Neuronal stem cell (in vitro differentiated cells): ENCODE measurements at regions not wholly inside any gene's neighbourhood (a gene's known extent, or its start where the extent isn't known, plus 50 kb on each side); places are given as distances from the start of the nearest gene placed in this dataset.

Experiments used
- DNase-seq: peaks from one replicate; pipeline ENCODE4 v3.0.0-alpha.2; 2013; ENCODE audit warnings: low spot score
- H2AFZ ChIP-seq: one replicate; pipeline ENCODE4 v1.6.1; 2013; ENCODE audit warnings: mild to moderate bottlenecking, low read length, inconsistent platforms
- H2AK5ac ChIP-seq: 2 replicates; pipeline ENCODE4 v1.6.1; 2013; ENCODE audit warnings: low read depth, mild to moderate bottlenecking, inconsistent platforms, low read length, moderate library complexity, mixed read lengths
- H2BK120ac ChIP-seq: 2 replicates; pipeline ENCODE4 v1.6.1; 2013; ENCODE audit warnings: low read depth, mild to moderate bottlenecking, inconsistent platforms, low read length, moderate library complexity, mixed read lengths
- H2BK12ac ChIP-seq: one replicate; pipeline ENCODE4 v1.6.1; 2013; ENCODE audit warnings: low read length, inconsistent platforms
- H2BK15ac ChIP-seq: 2 replicates; pipeline ENCODE4 v1.6.1; 2013; ENCODE audit warnings: mild to moderate bottlenecking, low read length, inconsistent platforms, mixed read lengths
- H2BK5ac ChIP-seq: one replicate; pipeline ENCODE4 v1.6.1; 2013; ENCODE audit warnings: inconsistent platforms, mild to moderate bottlenecking, low read length, moderate library complexity
- H3K14ac ChIP-seq: one replicate; pipeline ENCODE4 v1.6.1; 2013; ENCODE audit warnings: low read length, inconsistent platforms
- H3K18ac ChIP-seq: 2 replicates; pipeline ENCODE4 v1.6.1; 2013; ENCODE audit warnings: low read length, inconsistent platforms
- H3K23ac ChIP-seq: 2 replicates; pipeline ENCODE4 v1.6.1; 2013; ENCODE audit warnings: low read depth, mild to moderate bottlenecking, mixed read lengths, low read length, inconsistent platforms; ENCODE audit not compliant: poor library complexity
- H3K27ac ChIP-seq: replicated peaks from 3 replicates; pipeline ENCODE4 v1.5.1; 2013; ENCODE audit warnings: low read length, inconsistent platforms
- H3K27me3 ChIP-seq, 3 experiments: 2 replicates each; pipeline ENCODE4 v1.6.1; 2013; ENCODE audit warnings: low read length in 3 of 3, mild to moderate bottlenecking in 2 of 3, inconsistent platforms in 1 of 3, low read depth in 1 of 3, mixed read lengths in 1 of 3, moderate library complexity in 1 of 3; ENCODE audit not compliant: control insufficient read depth in 3 of 3, insufficient read depth in 3 of 3
- H3K36me3 ChIP-seq, 2 donors: replicated peaks in 1 of 2; 2 replicates each; pipeline ENCODE4 v1.6.1; 2013; ENCODE audit warnings: low read length in 2 of 2; ENCODE audit not compliant: control insufficient read depth in 2 of 2, insufficient read depth in 2 of 2
- H3K4ac ChIP-seq: 2 replicates; pipeline ENCODE4 v1.6.1; 2013; ENCODE audit warnings: inconsistent platforms, mild to moderate bottlenecking, low read length, moderate library complexity
- H3K4me1 ChIP-seq, 2 donors: 1 replicate in 1 of 2; 2 replicates in 1 of 2; pipeline ENCODE4 v1.6.1; 2013; ENCODE audit warnings: low read length in 2 of 2, low read depth in 1 of 2; ENCODE audit not compliant: control insufficient read depth in 2 of 2, insufficient read depth in 1 of 2
- H3K4me2 ChIP-seq: one replicate; pipeline ENCODE4 v1.6.1; 2013; ENCODE audit warnings: mild to moderate bottlenecking, low read length, inconsistent platforms; ENCODE audit not compliant: insufficient read depth, poor library complexity, severe bottlenecking
- H3K4me3 ChIP-seq, 2 donors: 2 replicates each; pipeline ENCODE4 v1.5.1; 2013; ENCODE audit warnings: low read length in 2 of 2, mild to moderate bottlenecking in 2 of 2, inconsistent platforms in 1 of 2, moderate library complexity in 1 of 2
- H3K79me1 ChIP-seq: one replicate; pipeline ENCODE4 v1.6.1; 2013; ENCODE audit warnings: low read depth, mild to moderate bottlenecking, inconsistent platforms, low read length, moderate library complexity
- H3K9ac ChIP-seq: one replicate; pipeline ENCODE4 v1.6.1; 2013; ENCODE audit warnings: mild to moderate bottlenecking, low read depth, low read length, inconsistent platforms; ENCODE audit not compliant: poor library complexity
- H3K9me3 ChIP-seq, 2 donors: replicated peaks in 1 of 2; 2 replicates each; pipeline versions ENCODE3 to v1.6.1; 2013; ENCODE audit warnings: low read length in 2 of 2, mild to moderate bottlenecking in 2 of 2, inconsistent platforms in 1 of 2, low read depth in 1 of 2, mixed read lengths in 1 of 2, moderate library complexity in 1 of 2; ENCODE audit not compliant: control insufficient read depth in 2 of 2, insufficient read depth in 1 of 2
- H4K8ac ChIP-seq: one replicate; pipeline ENCODE4 v1.6.1; 2013; ENCODE audit warnings: low read depth, mild to moderate bottlenecking, inconsistent platforms, low read length, moderate library complexity
- H4K91ac ChIP-seq: one replicate; pipeline ENCODE4 v1.6.1; 2013; ENCODE audit warnings: low read length, low read depth, mild to moderate bottlenecking, inconsistent platforms; ENCODE audit not compliant: poor library complexity
- WGBS, 2 donors: extraction: QIAGEN DNeasy Blood & Tissue Kit; methylation state at CpG; one replicate each; pipeline ENCODE4 v1.1.7; 2013; ENCODE audit warnings: missing lambda C conversion rate in 2 of 2, mixed read lengths in 1 of 2; ENCODE audit not compliant: insufficient read length in 2 of 2, insufficient replicate concordance in 1 of 2; ENCODE audit errors: extremely low coverage in 2 of 2; 5-methylcytosine and 5-hydroxymethylcytosine counted together

GRCh38 chr3:115286529-115287197 lies 139.6 kb upstream of the ZBTB20 start:
- Histone ChIP-seq H2AK5ac (no peak overlapping the region), H3K9ac (no peak overlapping the region), H2BK120ac (no peak overlapping the region), H2BK12ac (no peak overlapping the region), H3K23ac (no peak overlapping the region), H3K14ac (no peak overlapping the region), H3K79me1 (no peaks in the 10 kb centered on the region), H2BK15ac (no peak overlapping the region), H4K8ac (no peak overlapping the region), H3K27ac (no peak overlapping the region), H3K4me3 (no peak overlapping the region), H3K4me2 (no peak overlapping the region), H3K27me3 (no peaks in the 10 kb centered on the region), H3K4me1 (no peaks in the 10 kb centered on the region), H3K4ac (no peak overlapping the region), H2AFZ (no peak overlapping the region), H3K18ac (no peak overlapping the region), H2BK5ac (no peak overlapping the region), H4K91ac (no peak overlapping the region), H3K9me3 (no peaks in the 10 kb centered on the region), H3K36me3 (no peaks in the 10 kb centered on the region)
- no peak for DNase-seq
- no CpG with 5 or more reads among the region's 2 CpGs for WGBS, 2 donors

DNA sequence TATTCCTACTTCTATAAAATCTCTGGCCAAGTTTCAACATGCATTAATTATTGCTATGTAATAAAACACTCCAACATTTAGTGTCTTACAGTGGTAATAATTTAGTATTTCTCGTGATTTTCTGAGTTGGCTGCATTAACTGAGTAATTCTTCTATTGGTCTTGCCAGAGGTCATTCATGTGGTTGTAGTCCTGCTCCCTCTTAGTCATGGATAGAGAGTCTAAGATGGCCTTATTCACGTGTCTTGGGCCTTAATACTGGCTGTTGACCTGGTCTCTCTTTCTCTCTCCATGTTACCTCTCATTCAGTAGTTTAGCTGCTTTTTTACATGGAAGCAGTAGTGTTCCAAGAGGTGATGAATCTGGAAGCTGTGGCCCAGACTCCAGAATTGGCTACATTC lies 140.1 kb upstream of the ZBTB20 start:
- H3K23ac ChIP-seq: no peak overlapping the region
- H2BK5ac ChIP-seq: no peak overlapping the region

GRCh38 chr3:115292131-115292530 lies 145.0 kb upstream of the ZBTB20 start:
- no peak overlapping the region for H3K4me2 ChIP-seq
- DNase-seq: no peak
- H2BK12ac ChIP-seq: no peak overlapping the region
- no peak overlapping the region for H2BK120ac ChIP-seq
- H3K27ac ChIP-seq: no peak overlapping the region
- no peak overlapping the region for H3K4ac ChIP-seq
- no peak overlapping the region for H2BK15ac ChIP-seq
- H3K9me3 ChIP-seq: no peaks in the 10 kb centered on the region
- no peaks in the 10 kb centered on the region for H3K36me3 ChIP-seq
- no peak overlapping the region for H3K9ac ChIP-seq
- H3K4me1 ChIP-seq: no peaks in the 10 kb centered on the region
- no CpG with 5 or more reads among the region's 2 CpGs for WGBS, 2 donors
- no peak overlapping the region for H3K18ac ChIP-seq
- H4K8ac ChIP-seq: no peak overlapping the region
- no peak overlapping the region for H2AFZ ChIP-seq
- no peaks in the 10 kb centered on the region for H3K27me3 ChIP-seq
- no peak overlapping the region for H3K4me3 ChIP-seq
- no peak overlapping the region for H3K23ac ChIP-seq
- no peaks in the 10 kb centered on the region for H3K79me1 ChIP-seq
- no peak overlapping the region for H3K14ac ChIP-seq
- no peak overlapping the region for H2AK5ac ChIP-seq
- no peak overlapping the region for H2BK5ac ChIP-seq
- H4K91ac ChIP-seq: no peak overlapping the region

More for the DNA sequence above, 140.1 kb upstream of the ZBTB20 start:
- no peak for DNase-seq
- H3K4me2 ChIP-seq: no peak overlapping the region
- no peaks in the 10 kb centered on the region for H3K4me1 ChIP-seq
- WGBS, 2 donors: no CpG with 5 or more reads among the region's 2 CpGs
- no peak overlapping the region for H3K9ac ChIP-seq
- no peaks in the 10 kb centered on the region for H3K27me3 ChIP-seq
- H3K4ac ChIP-seq: no peak overlapping the region
- H3K18ac ChIP-seq: no peak overlapping the region
- no peaks in the 10 kb centered on the region for H3K79me1 ChIP-seq
- no peak overlapping the region for H3K4me3 ChIP-seq
- H3K9me3 ChIP-seq: no peaks in the 10 kb centered on the region
- H4K91ac ChIP-seq: no peak overlapping the region
- no peak overlapping the region for H4K8ac ChIP-seq
- no peak overlapping the region for H3K27ac ChIP-seq
- no peak overlapping the region for H2BK15ac ChIP-seq
- no peaks in the 10 kb centered on the region for H3K36me3 ChIP-seq
- H2AK5ac ChIP-seq: no peak overlapping the region
- no peak overlapping the region for H3K14ac ChIP-seq
- H2BK12ac ChIP-seq: no peak overlapping the region
- H2BK120ac ChIP-seq: no peak overlapping the region
- no peak overlapping the region for H2AFZ ChIP-seq

GRCh38 chr3:115292677-115293165 lies 145.6 kb upstream of the ZBTB20 start:
- Histone ChIP-seq H2BK120ac (no peak overlapping the region), H3K14ac (no peak overlapping the region), H2BK5ac (no peak overlapping the region), H4K8ac (no peak overlapping the region), H3K9ac (no peak overlapping the region), H3K27me3 (no peaks in the 10 kb centered on the region), H3K9me3 (no peaks in the 10 kb centered on the region), H3K4me3 (no peak overlapping the region), H3K79me1 (no peaks in the 10 kb centered on the region), H2AK5ac (no peak overlapping the region), H3K27ac (no peak overlapping the region), H3K36me3 (no peaks in the 10 kb centered on the region), H2BK12ac (no peak overlapping the region), H2AFZ (no peak overlapping the region), H3K18ac (no peak overlapping the region), H3K4me1 (no peaks in the 10 kb centered on the region), H3K4ac (no peak overlapping the region), H2BK15ac (no peak overlapping the region), H3K4me2 (no peak overlapping the region), H4K91ac (no peak overlapping the region), H3K23ac (no peak overlapping the region)
- no CpG with 5 or more reads among the region's 2 CpGs for WGBS, 2 donors
- DNase-seq: no peak
